Stimulated activated CD4-positive, alpha-beta T cell treated with anti-CD3 and anti-CD28 coated beads, Interleukin-15, amount 100 ng/mL, for 48 hours (primary cell): ENCODE measurements at regions not wholly inside any gene's neighbourhood (a gene's known extent, or its start where the extent isn't known, plus 50 kb on each side); places are given as distances from the start of the nearest gene placed in this dataset.

ENCODE experiments used
- DNase-seq, 2 donors: peaks; one replicate each; pipeline ENCODE4 v3.0.0-alpha.2; 2020; ENCODE audit warnings: low read depth in 2 of 2

DNA sequence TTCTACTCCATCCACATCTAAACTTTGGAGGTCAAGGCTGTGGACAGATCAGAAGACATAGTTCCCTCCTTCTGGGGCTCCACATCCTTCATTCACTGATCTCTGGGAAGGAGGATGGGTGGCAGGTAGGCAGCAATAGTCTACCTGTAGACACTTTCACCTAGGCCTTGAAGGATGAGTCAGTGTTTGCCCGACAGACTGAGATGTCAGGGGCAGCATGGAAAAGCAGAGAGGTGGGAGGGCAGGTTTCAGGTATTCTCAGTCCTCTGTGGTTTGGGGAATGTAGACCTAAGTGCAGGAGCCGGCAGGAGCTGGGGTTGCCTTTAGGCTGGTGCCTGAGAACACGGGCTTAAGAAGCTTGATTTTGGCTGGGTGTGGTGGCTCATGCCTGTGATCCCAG lies 171.9 kb upstream of the ZNF267 start:
- DNase-seq, result no peak

- no peak for DNase-seq
These were observed 170.8 kb upstream of the ZNF267 start for GRCh38 chr16:31702796-31703195.

GRCh38 chr16:31703526-31704128 lies 170.0 kb upstream of the ZNF267 start:
- no peak for DNase-seq

- DNase-seq, result no peak
These were observed 169.5 kb upstream of the ZNF267 start for GRCh38 chr16:31704138-31704537.

GRCh38 chr16:31705371-31705770 lies 168.2 kb upstream of the ZNF267 start:
- no peak for DNase-seq

DNA sequence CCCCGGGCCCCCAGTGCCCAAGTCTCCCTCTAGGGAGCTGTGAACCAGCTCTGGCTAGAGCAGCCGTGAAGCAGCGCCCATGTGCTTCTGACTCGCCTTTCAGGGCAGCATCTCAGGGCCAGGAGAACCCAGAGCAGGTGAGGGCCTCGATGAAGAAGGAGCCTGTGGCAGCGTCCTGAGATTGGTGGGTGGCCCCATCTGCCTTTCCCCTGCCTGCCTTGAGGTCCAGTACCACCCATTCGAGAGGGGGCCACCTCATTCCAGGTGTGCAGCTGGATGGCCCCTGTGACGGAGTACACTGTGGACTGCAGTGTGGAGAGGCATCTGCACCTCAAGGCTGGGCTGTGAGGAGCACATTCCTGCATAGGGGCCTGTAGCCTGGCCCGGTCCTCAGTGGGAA lies 167.3 kb upstream of the ZNF267 start:
- DNase-seq, result no peak

DNA sequence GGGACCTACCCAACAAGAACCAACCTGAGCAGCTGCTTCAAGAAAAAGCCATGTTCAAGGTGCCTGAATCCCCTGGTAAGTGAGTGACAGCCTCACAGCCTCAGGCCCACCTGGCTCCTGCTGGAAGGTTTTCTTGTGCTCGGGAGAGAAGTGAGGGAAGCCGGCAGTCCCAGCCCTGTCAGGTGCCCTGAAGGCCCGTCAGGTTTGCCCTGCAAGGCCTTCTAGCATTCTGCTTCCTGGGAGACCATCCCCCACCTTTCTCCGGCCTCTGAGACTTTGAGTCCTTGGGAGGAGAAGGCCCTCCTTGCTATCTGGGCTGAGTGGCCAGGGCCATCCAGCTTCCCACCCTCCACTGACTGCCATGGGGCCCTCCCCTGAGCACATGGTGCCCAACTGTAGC lies 166.7 kb upstream of the ZNF267 start:
- DNase-seq, result no peak

GRCh38 chr16:31707743-31708335 lies 165.8 kb upstream of the ZNF267 start:
- DNase-seq, result no peak

GRCh38 chr16:31708348-31708747 lies 165.3 kb upstream of the ZNF267 start:
- DNase-seq, result no peak

- no peak for DNase-seq
These were observed 164.4 kb upstream of the ZNF267 start for GRCh38 chr16:31709181-31709580.

DNA sequence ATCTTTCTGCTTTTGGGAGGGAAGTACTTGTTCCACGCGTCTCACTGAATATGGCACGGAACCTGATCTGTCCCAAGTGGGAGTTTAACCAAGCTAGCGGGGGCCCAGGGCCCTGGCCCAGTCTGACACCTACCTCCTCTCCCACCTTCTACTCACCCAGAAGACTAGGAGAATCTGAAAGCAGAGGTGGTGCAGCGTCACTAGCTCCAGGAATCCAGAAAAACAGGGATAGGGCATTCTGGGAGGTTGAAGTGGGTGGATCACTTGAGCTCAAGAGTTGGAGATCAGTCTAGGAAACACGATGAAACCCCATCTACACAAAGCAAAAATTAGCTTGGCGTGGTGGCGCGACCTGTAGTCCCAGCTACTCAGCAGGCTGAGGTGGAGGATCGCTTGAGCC lies 163.5 kb upstream of the ZNF267 start:
- no peak for DNase-seq

DNA sequence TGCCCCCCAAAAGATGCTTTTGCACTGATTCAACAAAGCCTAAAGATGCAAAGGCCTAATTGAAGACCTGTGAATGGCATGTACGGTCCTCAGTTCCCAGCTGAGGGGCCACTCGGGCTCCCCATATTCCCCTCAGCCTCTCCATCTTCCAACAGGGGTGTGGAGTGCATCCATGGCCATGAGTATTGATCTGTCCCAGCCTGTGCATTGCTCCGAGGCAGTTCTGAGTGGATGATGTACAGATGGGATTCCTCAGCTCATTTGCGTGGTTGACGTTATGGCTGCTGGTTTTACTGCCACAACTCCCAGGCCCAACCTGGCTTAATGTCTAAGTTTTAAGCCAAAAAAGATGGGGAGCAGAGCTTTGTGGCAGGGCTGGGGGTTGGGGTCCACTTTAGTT lies 162.7 kb upstream of the ZNF267 start:
- no peak for DNase-seq

DNA sequence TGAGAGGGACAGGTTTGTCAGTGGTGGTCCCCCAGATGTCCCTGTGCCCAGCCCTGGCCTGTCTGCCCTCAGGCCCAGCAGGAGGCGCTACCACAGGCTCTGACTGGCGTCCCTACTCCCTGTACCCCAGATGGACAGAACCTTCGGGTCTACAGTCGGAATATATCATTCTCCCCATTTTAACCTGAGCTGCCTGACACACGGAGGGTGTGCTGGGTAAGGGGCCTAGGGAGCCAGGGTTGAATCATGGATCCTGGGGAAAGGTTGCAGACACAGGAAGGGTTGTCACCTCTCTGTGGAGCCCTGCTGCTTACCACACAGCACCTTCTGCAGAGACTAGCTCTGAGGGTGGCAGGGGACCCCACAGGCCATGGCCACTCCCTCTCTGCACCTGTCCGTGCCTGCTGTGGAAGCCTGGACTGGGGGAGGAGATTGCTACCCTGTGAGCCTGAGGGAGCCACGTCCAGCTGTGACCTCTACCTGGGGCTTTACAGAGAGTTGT lies 162.2 kb upstream of the ZNF267 start:
- DNase-seq, result no peak

DNA sequence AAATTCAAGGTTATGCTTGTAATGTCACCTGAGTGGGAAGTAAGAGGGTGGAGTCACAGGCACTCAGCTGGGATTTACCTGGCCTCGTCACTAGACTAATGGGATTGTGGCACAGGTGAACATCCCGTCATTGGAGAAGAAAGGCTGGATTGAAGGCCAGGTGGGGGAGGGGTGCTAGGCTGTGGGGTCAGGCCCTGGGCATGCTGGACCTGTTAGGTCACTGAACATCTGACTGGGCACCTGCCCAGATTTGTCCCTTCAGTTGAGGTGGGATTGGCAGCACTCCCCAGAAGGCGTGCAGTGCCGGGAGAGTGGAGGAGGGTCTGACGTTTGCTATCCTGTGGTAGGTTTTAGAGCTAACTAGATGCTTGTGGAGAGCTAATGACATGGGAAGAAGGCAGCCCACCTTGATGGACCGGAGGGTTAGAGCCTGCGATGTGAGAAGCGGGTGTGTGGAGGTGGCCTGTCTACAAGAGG lies 161.5 kb upstream of the ZNF267 start:
- no peak for DNase-seq

- peak; percentile 87 to 91 for DNase-seq
These were observed 160.3 kb upstream of the ZNF267 start for GRCh38 chr16:31713071-31713944.

DNA sequence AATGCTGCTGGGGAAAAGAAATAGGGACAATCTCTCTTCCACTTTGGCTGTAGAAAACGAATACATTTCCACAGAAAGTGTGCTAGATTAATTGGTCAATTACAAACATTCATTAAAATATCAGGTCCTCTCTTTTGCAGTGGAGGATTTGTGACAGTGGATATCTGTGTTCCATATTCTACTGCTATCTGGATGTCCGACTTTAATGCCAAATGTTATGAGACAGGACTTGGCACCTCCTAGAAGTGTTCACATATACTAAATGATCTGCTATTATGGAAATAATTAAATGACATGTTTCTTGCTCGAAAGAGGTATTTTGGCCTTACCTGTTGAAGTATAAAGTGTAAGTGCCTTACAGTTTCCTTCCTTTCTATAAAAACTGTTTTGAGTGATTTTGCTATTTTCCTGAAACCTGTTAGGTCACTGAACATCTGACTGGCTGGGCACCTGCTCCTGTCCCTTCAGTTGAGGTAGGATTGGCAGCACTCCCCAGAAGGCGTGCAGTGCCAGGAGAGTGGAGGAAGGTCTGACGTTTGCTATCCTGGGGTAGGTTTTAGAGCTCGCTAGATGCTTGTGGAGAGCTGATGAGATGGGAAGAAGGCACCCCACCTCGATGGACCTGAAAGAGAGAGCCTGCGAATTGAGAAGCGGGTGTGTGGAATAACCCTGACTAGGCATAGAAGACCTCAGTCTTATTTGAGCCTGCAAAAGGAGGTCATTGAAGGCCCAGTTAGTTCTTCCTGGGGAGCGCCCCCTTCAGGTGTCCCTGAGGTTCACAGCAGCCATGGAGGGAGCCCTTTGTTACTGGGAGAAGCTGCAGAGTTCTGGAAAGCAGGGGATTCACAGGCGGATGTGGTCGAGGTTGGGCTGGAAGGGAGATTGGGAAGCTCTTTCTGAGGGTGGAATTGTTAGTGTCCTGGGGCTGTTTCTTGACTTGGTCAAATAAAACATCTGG lies 159.4 kb upstream of the ZNF267 start:
- DNase-seq, result no peak

DNA sequence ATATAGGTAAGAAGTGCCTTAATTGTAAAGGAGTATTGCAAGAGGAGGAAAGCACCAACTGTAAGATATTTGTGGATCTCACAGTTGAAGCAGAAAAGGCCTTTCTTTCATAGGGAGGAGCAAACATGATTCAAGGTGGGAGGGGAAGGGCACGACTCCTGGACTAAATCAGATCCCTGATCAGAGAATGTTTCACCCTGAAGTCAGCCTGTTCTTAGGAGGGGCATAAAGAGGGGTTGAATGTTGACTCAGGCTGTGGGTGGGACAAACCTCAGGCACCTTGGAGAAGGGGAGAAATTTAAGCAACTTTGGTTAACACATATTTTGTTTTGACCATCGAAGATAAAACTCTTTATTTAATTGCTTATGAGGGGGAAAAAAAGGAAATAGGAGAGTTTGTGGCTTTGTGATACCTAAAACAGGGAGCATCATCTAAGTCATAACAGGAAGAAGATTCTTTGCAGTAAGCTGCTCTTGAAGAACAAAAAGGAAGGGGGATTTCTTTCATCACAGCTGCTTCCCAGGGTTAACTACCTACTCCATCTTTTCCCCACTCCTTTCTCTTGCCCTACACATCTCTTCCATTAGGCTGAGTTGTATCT lies 158.6 kb upstream of the ZNF267 start:
- DNase-seq, result no peak

GRCh38 chr16:31715915-31716314 lies 157.7 kb upstream of the ZNF267 start:
- no peak for DNase-seq

DNA sequence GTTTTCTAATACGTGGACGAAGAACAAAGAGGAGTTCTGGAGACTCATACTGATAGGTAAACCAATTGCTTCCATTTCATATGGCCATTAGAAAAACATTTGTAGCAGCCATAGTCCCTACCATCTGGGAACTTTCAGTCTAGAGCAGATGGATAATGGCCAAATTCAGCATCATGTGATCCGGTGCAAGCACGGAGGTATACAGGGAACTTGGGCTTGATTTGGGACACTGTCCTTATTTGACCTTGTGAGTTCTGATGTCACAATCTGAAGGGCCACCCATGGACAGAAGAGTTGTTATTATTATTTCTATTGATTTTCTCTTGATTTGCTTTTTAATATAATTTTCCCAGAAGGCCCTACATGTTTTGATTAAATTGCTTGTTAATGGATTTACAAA lies 154.6 kb upstream of the ZNF267 start:
- DNase-seq, result no peak

GRCh38 chr16:31727553-31727952 lies 146.1 kb upstream of the ZNF267 start:
- no peak for DNase-seq

- no peak for DNase-seq
These were observed 139.3 kb upstream of the ZNF267 start for GRCh38 chr16:31734265-31734664.
